Panc1 (cell line): ENCODE measurements at regions not wholly inside any gene's neighbourhood (a gene's known extent, or its start where the extent isn't known, plus 50 kb on each side); places are given as distances from the start of the nearest gene placed in this dataset.

ENCODE experiments used
- ATAC-seq: fragments of 200-7000 bp; cut with Tn5 transposase; 2 replicates; pipeline ENCODE4 v1.9.1; 2020; ENCODE audit warnings: mild to moderate bottlenecking, moderate library complexity
- BruUV-seq: library from RNA; stranded (reverse); fragments of 400-500 nt; replicated peaks from 2 replicates; lab custom pipeline; 2021; lab: Mats Ljungman, UMichigan
- CTCF ChIA-PET: fragments of 300-600 bp; sonication (Branson Sonifier 250); formaldehyde crosslinking; loops from one replicate; lab custom pipeline; 2022; ENCODE audit warnings: antibody characterized with exemption; lab: Charles Lee
- POLR2A ChIA-PET: fragments of 300-600 bp; sonication (Branson Sonifier 250); formaldehyde crosslinking; loops from one replicate; lab custom pipeline; 2022; ENCODE audit warnings: antibody characterized with exemption; lab: Charles Lee
- DNase-seq: peaks from one replicate; pipeline ENCODE4 v3.0.0-alpha.2; 2010; ENCODE audit warnings: low read depth, low spot score
- H3K27ac ChIP-seq: 2 replicates; pipeline ENCODE4 v1.5.1; 2011; ENCODE audit warnings: mild to moderate bottlenecking, low read length, inconsistent platforms
- H3K27me3 ChIP-seq: fragments of 200-500 bp; sonication (Bioruptor generic); 2 replicates; pipeline ENCODE4 v1.6.0; 2014; ENCODE audit warnings: low read length, inconsistent platforms; ENCODE audit not compliant: control insufficient read depth, insufficient read depth
- H3K36me3 ChIP-seq: fragments of 200-500 bp; sonication (Bioruptor generic); 2 replicates; pipeline ENCODE4 v1.5.1; 2014; ENCODE audit warnings: inconsistent platforms, mild to moderate bottlenecking, low read length, moderate library complexity; ENCODE audit not compliant: control insufficient read depth, insufficient read depth
- H3K4me1 ChIP-seq: 2 replicates; pipeline ENCODE4 v1.5.1; 2011; ENCODE audit warnings: inconsistent platforms, mild to moderate bottlenecking, low read length, moderate library complexity; ENCODE audit not compliant: control insufficient read depth, insufficient read depth
- H3K4me3 ChIP-seq, 2 experiments: 2 replicates each; pipeline ENCODE4 v1.5.1; 2011 to 2012; ENCODE audit warnings: low read depth in 2 of 2, low read length in 2 of 2, mild to moderate bottlenecking in 2 of 2, inconsistent platforms in 1 of 2, moderate library complexity in 1 of 2
- H3K9me3 ChIP-seq: fragments of 200-500 bp; sonication (Bioruptor generic); 2 replicates; pipeline ENCODE4 v1.5.1; 2014; ENCODE audit warnings: low read depth, mild to moderate bottlenecking, inconsistent platforms, low read length, moderate library complexity; ENCODE audit not compliant: control insufficient read depth, insufficient read depth
- CTCF ChIP-seq: fragments of 450-650 bp; IDR thresholded peaks from 2 replicates; pipeline ENCODE4 v1.5.1; 2017; ENCODE audit warnings: mild to moderate bottlenecking
- POLR2AphosphoS5 ChIP-seq: IDR thresholded peaks from 2 replicates; pipeline ENCODE4 v1.6.1; 2012; ENCODE audit warnings: mild to moderate bottlenecking, low read depth, low read length, moderate library complexity
- SIN3A ChIP-seq: IDR thresholded peaks from 2 replicates; pipeline ENCODE4 v1.6.1; 2012; ENCODE audit warnings: low read depth, mild to moderate bottlenecking, low read length, moderate library complexity, borderline replicate concordance; ENCODE audit not compliant: insufficient read depth
- TCF7L2 ChIP-seq: IDR thresholded peaks from 2 replicates; pipeline ENCODE4 v1.6.1; 2011; ENCODE audit warnings: mild to moderate bottlenecking, low read depth, low read length, inconsistent platforms
- in situ Hi-C: cut with HindIII; loops from 2 replicates; pipeline ENCODE4 v1.10.0; 2016; ENCODE audit warnings: low sequenced_read_pairs, low pct_unique_long_range_greater_than_20kb
- intact Hi-C: fragments of 100-400 bp; cut with micrococcal nuclease; formaldehyde crosslinking; loops from one replicate; pipeline ENCODE4 v1.10.0; 2022; ENCODE audit not compliant: unreplicated experiment
- TF ChIP-seq, protein P1 (sequence below), 2 experiments: IDR thresholded peaks; 2 replicates each; pipeline ENCODE4 v1.6.1; 2011 to 2012; ENCODE audit warnings: low read depth in 2 of 2, control low read depth in 1 of 2, low read length in 1 of 2, mild to moderate bottlenecking in 1 of 2, moderate library complexity in 1 of 2; ENCODE audit not compliant: insufficient read depth in 1 of 2

DNA sequence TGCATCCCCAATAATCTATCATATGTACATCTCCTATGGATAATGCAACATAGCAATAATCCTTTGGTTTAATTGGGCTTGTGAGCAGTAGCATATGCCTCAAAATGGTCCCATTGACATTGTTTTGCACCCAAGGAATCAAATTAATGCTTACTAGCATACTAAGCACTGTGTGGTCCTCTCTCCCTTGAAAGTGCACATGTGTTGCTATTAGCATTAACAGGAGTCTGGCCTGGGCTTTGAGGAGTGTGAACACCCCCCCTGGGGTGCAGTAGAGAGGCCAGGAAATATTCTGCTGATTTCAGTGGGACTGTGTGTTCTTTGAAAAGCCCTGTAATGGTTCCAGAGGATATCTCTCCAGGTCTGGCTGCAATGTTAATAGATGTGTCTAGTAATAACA is 1148.4 kb downstream of the VRK1 start:
- H3K36me3 ChIP-seq: no peaks in the 10 kb centered on the region
- in situ Hi-C loops (no loop called here), intact Hi-C loops (no loop called here)
- no peaks in the 10 kb centered on the region for H3K27me3 ChIP-seq
- ATAC-seq: no peak
- no peak for DNase-seq
- ChIA-PET CTCF (no interaction called here), POLR2A (no interaction called here)
- H3K4me3 ChIP-seq: no peak overlapping the region
- TF ChIP-seq, protein P1, sequence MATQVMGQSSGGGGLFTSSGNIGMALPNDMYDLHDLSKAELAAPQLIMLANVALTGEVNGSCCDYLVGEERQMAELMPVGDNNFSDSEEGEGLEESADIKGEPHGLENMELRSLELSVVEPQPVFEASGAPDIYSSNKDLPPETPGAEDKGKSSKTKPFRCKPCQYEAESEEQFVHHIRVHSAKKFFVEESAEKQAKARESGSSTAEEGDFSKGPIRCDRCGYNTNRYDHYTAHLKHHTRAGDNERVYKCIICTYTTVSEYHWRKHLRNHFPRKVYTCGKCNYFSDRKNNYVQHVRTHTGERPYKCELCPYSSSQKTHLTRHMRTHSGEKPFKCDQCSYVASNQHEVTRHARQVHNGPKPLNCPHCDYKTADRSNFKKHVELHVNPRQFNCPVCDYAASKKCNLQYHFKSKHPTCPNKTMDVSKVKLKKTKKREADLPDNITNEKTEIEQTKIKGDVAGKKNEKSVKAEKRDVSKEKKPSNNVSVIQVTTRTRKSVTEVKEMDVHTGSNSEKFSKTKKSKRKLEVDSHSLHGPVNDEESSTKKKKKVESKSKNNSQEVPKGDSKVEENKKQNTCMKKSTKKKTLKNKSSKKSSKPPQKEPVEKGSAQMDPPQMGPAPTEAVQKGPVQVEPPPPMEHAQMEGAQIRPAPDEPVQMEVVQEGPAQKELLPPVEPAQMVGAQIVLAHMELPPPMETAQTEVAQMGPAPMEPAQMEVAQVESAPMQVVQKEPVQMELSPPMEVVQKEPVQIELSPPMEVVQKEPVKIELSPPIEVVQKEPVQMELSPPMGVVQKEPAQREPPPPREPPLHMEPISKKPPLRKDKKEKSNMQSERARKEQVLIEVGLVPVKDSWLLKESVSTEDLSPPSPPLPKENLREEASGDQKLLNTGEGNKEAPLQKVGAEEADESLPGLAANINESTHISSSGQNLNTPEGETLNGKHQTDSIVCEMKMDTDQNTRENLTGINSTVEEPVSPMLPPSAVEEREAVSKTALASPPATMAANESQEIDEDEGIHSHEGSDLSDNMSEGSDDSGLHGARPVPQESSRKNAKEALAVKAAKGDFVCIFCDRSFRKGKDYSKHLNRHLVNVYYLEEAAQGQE (IDR thresholded peaks at IDR 0.05; ENCODE audit: insufficient read depth in 1 of 2, low read depth in 2 of 2, low read length in 1 of 2): no peak
- no peak for TF ChIP-seq SIN3A
- TF ChIP-seq CTCF: no peak
- TF ChIP-seq POLR2AphosphoS5: no peak
- TF ChIP-seq TCF7L2: no peak
- no peak overlapping the region for H3K27ac ChIP-seq
- no peaks in the 10 kb centered on the region for H3K9me3 ChIP-seq
- BruUV-seq: no TSS peak
- no peaks in the 10 kb centered on the region for H3K4me1 ChIP-seq

- in situ Hi-C loops: no loop called here
- Histone ChIP-seq H3K4me1 (no peaks in the 10 kb centered on the region), H3K4me3 (no peak overlapping the region), H3K27me3 (no peaks in the 10 kb centered on the region), H3K9me3 (no peaks in the 10 kb centered on the region), H3K27ac (no peak overlapping the region), H3K36me3 (no peaks in the 10 kb centered on the region)
- DNase-seq (no peak), ATAC-seq (no peak)
- ChIA-PET POLR2A (no interaction called here), CTCF (no interaction called here)
- intact Hi-C loops: no loop called here
- BruUV-seq: no TSS peak
- no peak for TF ChIP-seq TCF7L2
- no peak for TF ChIP-seq SIN3A
- no peak for TF ChIP-seq POLR2AphosphoS5
These were observed 1149.1 kb downstream of the VRK1 start for GRCh38 chr14:97946240-97946639.

GRCh38 chr14:97946641-97947040 is 1149.5 kb downstream of the VRK1 start:
- Histone ChIP-seq H3K36me3 (no peaks in the 10 kb centered on the region), H3K9me3 (no peaks in the 10 kb centered on the region), H3K27me3 (no peaks in the 10 kb centered on the region), H3K4me3 (no peak overlapping the region), H3K27ac (no peak overlapping the region), H3K4me1 (no peaks in the 10 kb centered on the region)
- intact Hi-C loops (no loop called here), in situ Hi-C loops (no loop called here)
- ChIA-PET CTCF (no interaction called here), POLR2A (no interaction called here)
- no TSS peak for BruUV-seq
- no peak for DNase-seq
- TF ChIP-seq, protein P1 (IDR thresholded peaks at IDR 0.05; ENCODE audit: insufficient read depth in 1 of 2, low read depth in 2 of 2, low read length in 1 of 2): no peak
- TF ChIP-seq TCF7L2: no peak
- TF ChIP-seq POLR2AphosphoS5: no peak
- no peak for TF ChIP-seq SIN3A
- no peak for TF ChIP-seq CTCF
- ATAC-seq: no peak
